Suprapubic skin (tissue), 3 donors: ENCODE measurements at regions not wholly inside any gene's neighbourhood (a gene's known extent, or its start where the extent isn't known, plus 50 kb on each side); places are given as distances from the start of the nearest gene placed in this dataset.

Experiments used
- CTCF ChIP-seq, 2 donors: fragments of 200-600 bp in 1 of 2; fragments of 450-650 bp in 1 of 2; sonication (generic) in 1 of 2; IDR thresholded peaks; one replicate each; pipeline ENCODE4 v1.5.1; 2016 to 2019; ENCODE audit warnings: antibody characterized with exemption in 2 of 2, mild to moderate bottlenecking in 1 of 2, moderate library complexity in 1 of 2
- EP300 ChIP-seq: sonication (generic); formaldehyde crosslinking; IDR thresholded peaks from one replicate; pipeline ENCODE4 v1.6.1; 2017; ENCODE audit warnings: antibody characterized with exemption
- POLR2A ChIP-seq, 2 donors: fragments of 450-650 bp; IDR thresholded peaks; one replicate each; pipeline ENCODE4 v1.6.1; 2017; ENCODE audit warnings: antibody characterized with exemption in 2 of 2, mild to moderate bottlenecking in 2 of 2, moderate library complexity in 2 of 2

DNA sequence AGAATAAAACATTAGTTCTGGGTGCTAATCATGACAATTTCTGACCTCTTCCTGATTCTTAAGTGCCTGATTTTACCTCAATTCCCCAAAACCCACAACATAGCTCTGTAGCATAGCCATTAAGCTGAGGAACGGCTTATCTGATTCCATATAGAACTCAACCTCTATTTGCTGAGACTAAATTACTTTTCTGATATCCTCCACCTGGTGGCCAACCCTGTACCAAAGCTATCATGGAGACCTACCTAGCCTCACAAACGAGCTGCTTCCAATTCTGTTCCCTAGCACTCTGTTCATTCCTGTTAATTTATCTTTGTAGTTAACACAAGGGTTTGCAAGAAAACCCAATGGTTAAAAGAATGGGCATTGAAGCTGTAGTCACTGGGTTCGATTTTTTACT, 245.2 kb downstream of the PLOD2 start:
- TF ChIP-seq CTCF (IDR thresholded peaks at IDR 0.05) (no peak), POLR2A (IDR thresholded peaks at IDR 0.05) (no peak), EP300 (no peak)
